Left lung (tissue), 4 donors: ENCODE measurements at regions not wholly inside any gene's neighbourhood (a gene's known extent, or its start where the extent isn't known, plus 50 kb on each side); places are given as distances from the start of the nearest gene placed in this dataset.
"Not testable (repeated sequence)": the region's sequence is repeated elsewhere in the genome, so short reads cannot be mapped to it uniquely, and the experiment has no call there.

ENCODE experiments used
- ATAC-seq: fragments of 200-7000 bp; cut with Tn5 transposase; one replicate; pipeline ENCODE4 v1.9.1; 2020; ENCODE audit warnings: moderate library complexity
- DNase-seq, 4 donors: peaks; one replicate each; pipeline ENCODE4 v3.0.0-alpha.2; 2013 to 2020
- H3K27ac ChIP-seq, 2 donors: fragments of 200-600 bp; sonication (generic) in 1 of 2; one replicate each; pipeline versions ENCODE4 v1.5.0 to v1.8.0; 2020 to 2021
- H3K27me3 ChIP-seq, 2 donors: fragments of 200-600 bp; sonication (generic) in 1 of 2; one replicate each; pipeline versions ENCODE4 v1.5.0 to v1.8.0; 2020 to 2021
- H3K36me3 ChIP-seq, 2 donors: fragments of 200-600 bp; sonication (generic) in 1 of 2; one replicate each; pipeline versions ENCODE4 v1.5.0 to v1.8.0; 2020 to 2021
- H3K4me1 ChIP-seq, 2 donors: fragments of 200-600 bp; one replicate each; pipeline ENCODE4 v1.8.0; 2021
- H3K4me3 ChIP-seq, 2 donors: fragments of 200-600 bp; sonication (generic) in 1 of 2; one replicate each; pipeline versions ENCODE4 v1.5.0 to v1.8.0; 2020 to 2021; ENCODE audit warnings: mild to moderate bottlenecking in 1 of 2
- H3K9me3 ChIP-seq, 2 donors: fragments of 200-600 bp; sonication (generic) in 1 of 2; one replicate each; pipeline versions ENCODE4 v1.5.0 to v1.8.0; 2020 to 2021
- intact Hi-C, 2 donors: fragments of 100-400 bp; cut with DNase I; formaldehyde crosslinking; loops; one replicate each; pipeline versions ENCODE4 v1.11.2 to v1.14.2; 2022
- TF ChIP-seq, protein P1 (sequence below), 2 donors: fragments of 200-600 bp; sonication (generic) in 1 of 2; IDR thresholded peaks; one replicate each; pipeline versions ENCODE4 v1.5.0 to v1.8.0; 2021; ENCODE audit warnings: antibody characterized with exemption in 2 of 2
- donor health status: DM: no; HTN: yes; CAD: no.
- donor health status: DM: no; HTN: no; CAD: no.

DNA sequence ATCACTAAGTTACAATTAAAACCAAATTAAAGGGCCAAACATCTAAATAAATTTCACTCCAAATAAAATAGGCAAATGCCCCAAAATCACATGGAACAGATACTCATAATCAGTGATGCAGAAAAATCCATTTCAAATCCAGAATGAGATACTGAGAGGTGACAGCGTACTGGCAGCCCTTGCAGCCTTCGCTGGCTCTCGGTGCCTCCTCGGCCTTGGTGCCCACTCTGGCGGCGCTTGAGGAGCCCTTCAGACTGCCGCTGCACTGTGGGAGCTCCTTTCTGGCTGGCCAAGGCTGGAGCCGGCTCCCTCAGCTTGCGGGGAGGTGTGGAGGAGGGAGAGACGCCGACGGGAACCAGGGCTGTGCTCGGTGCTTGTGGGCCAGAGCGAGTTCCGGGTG, 761.2 kb upstream of the AMELY start:
- H3K27ac ChIP-seq, result no peak overlapping the region
- no peak for ATAC-seq
- no peaks in the 10 kb centered on the region for H3K4me1 ChIP-seq
- no peaks in the 10 kb centered on the region for H3K9me3 ChIP-seq
- TF ChIP-seq, protein P1, sequence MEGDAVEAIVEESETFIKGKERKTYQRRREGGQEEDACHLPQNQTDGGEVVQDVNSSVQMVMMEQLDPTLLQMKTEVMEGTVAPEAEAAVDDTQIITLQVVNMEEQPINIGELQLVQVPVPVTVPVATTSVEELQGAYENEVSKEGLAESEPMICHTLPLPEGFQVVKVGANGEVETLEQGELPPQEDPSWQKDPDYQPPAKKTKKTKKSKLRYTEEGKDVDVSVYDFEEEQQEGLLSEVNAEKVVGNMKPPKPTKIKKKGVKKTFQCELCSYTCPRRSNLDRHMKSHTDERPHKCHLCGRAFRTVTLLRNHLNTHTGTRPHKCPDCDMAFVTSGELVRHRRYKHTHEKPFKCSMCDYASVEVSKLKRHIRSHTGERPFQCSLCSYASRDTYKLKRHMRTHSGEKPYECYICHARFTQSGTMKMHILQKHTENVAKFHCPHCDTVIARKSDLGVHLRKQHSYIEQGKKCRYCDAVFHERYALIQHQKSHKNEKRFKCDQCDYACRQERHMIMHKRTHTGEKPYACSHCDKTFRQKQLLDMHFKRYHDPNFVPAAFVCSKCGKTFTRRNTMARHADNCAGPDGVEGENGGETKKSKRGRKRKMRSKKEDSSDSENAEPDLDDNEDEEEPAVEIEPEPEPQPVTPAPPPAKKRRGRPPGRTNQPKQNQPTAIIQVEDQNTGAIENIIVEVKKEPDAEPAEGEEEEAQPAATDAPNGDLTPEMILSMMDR (IDR thresholded peaks at IDR 0.05), result no peak
- H3K4me3 ChIP-seq, result no peak overlapping the region
- intact Hi-C loops, result no loop called here
- H3K27me3 ChIP-seq, result no peaks in the 10 kb centered on the region
- no peak for DNase-seq
- no peaks in the 10 kb centered on the region for H3K36me3 ChIP-seq

DNA sequence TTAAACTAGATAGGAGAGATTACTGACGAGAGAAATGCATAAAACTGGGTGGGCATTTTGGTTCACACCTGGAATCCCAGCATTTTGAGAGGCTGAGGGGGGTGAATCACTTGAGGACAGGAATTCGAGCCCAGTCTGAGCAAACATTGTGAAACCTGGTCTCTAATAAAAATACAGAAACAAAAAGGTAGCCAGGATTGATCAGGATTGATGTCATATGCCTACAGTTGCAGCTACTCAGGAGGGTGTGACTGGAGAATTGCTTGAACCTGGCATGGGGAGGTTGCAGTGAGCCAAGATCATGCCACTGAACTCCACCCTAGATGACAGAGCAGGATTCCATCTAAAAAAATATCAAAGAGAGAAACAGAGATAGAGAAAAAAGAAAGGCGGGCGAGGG, 751.7 kb upstream of the AMELY start:
- no peaks in the 10 kb centered on the region for H3K36me3 ChIP-seq

DNA sequence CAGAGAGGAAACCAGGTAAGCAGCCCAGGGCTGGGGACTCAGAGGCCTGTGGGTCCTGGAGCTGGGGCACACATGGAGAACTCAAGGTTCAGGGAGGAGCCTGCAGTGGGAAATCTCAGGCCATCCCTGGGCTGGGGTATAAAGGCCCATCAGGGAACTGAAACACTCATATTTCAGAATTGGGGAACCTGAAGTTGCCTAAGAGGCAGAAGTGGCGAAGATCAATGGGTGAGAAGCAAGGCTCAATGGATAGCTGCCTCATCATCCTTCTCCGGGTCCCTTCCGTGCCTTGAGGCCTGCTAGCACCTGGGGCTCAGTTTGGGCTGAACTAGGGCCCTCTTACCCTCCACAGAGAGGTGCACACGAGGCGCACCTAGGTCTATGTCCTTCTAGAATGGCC, 747.5 kb upstream of the AMELY start:
- intact Hi-C loops, result no loop called here
- no peak for ATAC-seq

More for the DNA sequence above, 751.7 kb upstream of the AMELY start:
- H3K27me3 ChIP-seq, result no peaks in the 10 kb centered on the region
- H3K4me3 ChIP-seq, result no peak overlapping the region
- H3K27ac ChIP-seq, result no peak overlapping the region
- TF ChIP-seq, protein P1 (IDR thresholded peaks at IDR 0.05), result no peak
- no peaks in the 10 kb centered on the region for H3K9me3 ChIP-seq
- H3K4me1 ChIP-seq, result no peaks in the 10 kb centered on the region
- ATAC-seq (no peak), DNase-seq (no peak)
- intact Hi-C loops, result no loop called here

DNA sequence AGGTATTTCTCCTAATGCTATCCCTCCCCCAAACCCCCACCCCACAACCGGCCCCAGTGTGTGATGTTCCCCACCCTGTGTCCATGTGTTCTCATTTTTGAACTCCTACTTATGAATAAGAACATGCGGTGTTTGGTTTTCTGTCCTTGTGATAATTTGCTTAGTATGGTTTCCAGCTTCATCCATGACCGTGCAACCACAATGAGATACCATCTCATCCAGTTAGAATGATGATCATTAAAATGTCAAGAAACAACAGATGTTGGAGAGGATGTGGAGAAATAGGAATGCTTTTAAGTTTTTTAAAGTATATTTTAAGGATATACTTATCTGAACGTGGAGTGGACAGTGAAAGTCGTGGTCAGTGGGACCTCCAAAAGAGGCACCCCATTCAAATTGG, 745.0 kb upstream of the AMELY start:
- DNase-seq, result no peak
- H3K27me3 ChIP-seq, result no peaks in the 10 kb centered on the region
- TF ChIP-seq, protein P1 (IDR thresholded peaks at IDR 0.05), result no peak
- intact Hi-C loops, result no loop called here
- no peaks in the 10 kb centered on the region for H3K4me1 ChIP-seq
- no peak overlapping the region for H3K4me3 ChIP-seq
- H3K27ac ChIP-seq, result no peak overlapping the region
- H3K9me3 ChIP-seq, result no peaks in the 10 kb centered on the region
- no peaks in the 10 kb centered on the region for H3K36me3 ChIP-seq
- ATAC-seq, result no peak

More for the DNA sequence above, 747.5 kb upstream of the AMELY start:
- no peaks in the 10 kb centered on the region for H3K9me3 ChIP-seq
- no peaks in the 10 kb centered on the region for H3K27me3 ChIP-seq
- DNase-seq, result no peak
- H3K27ac ChIP-seq, result no peak overlapping the region
- no peak overlapping the region for H3K4me3 ChIP-seq
- no peaks in the 10 kb centered on the region for H3K36me3 ChIP-seq
- no peaks in the 10 kb centered on the region for H3K4me1 ChIP-seq
- TF ChIP-seq, protein P1 (IDR thresholded peaks at IDR 0.05), result no peak

DNA sequence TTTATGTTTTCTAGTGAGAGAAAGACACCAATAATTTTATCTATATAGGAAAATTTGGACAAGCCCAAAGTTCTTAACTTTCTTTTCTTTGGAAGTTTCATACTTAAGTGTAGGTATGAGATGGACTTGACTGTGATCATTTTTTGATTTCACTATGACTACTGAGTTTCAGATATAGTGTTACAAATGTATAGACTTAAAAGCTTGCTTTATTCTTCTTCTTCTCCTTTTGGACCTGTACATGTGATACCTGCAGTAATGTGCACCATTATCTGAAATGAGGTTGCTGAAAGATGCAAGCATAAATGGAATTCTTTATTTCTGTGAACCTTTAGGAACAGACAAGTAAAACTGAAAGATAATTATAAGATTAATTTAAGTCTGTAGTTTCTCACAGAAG, 743.4 kb upstream of the AMELY start:
- ATAC-seq (no peak), DNase-seq (no peak)
- no peak overlapping the region for H3K27ac ChIP-seq
- H3K4me3 ChIP-seq, result no peak overlapping the region
- intact Hi-C loops, result no loop called here
- no peaks in the 10 kb centered on the region for H3K27me3 ChIP-seq
- no peaks in the 10 kb centered on the region for H3K4me1 ChIP-seq
- TF ChIP-seq, protein P1 (IDR thresholded peaks at IDR 0.05), result no peak
- H3K9me3 ChIP-seq, result no peaks in the 10 kb centered on the region
- H3K36me3 ChIP-seq, result no peaks in the 10 kb centered on the region

DNA sequence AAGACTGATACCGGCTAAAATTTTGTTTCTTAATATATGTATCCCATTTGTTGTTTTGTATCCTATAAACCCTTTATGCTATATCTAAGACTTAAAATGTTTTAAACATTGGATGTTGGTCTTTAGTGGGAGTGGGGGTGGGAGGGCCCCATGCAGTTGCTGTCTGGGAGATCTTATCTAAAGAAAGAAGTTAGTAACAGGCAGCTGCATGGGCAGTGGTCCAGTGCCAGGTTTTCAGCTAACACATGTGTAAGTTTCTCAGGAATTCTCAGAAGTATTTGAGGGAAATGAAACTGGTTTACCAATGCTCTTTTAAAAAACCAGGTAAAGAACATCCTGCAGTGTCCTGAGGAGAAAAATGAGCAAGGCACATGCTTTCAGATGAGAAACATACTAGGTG, 738.3 kb upstream of the AMELY start:
- H3K27me3 ChIP-seq, intact Hi-C loops, H3K4me3 ChIP-seq, ATAC-seq, H3K36me3 ChIP-seq, H3K27ac ChIP-seq, H3K4me1 ChIP-seq, DNase-seq, H3K9me3 ChIP-seq: not testable (repeated sequence)
